ENCODE measurements at regions not wholly inside any gene's neighbourhood (a gene's known extent, or its start where the extent isn't known, plus 50 kb on each side); places are given as distances from the start of the nearest gene placed in this dataset.

GRCh38 chrX:35675151-35675550 lies 123.0 kb upstream of the MAGEB16 start (continued):
- TF ChIP-seq PRDM6 (tag by site-specific recombination; IDR thresholded peaks at IDR 0.05) (no peak), MEIS1 (CRISPR knock-in tag; IDR thresholded peaks at IDR 0.05; ENCODE audit: borderline replicate concordance) (no peak), ZNF211 (tag by site-specific recombination; IDR thresholded peaks at IDR 0.05; ENCODE audit: low read depth) (no peak), MYNN (tag by site-specific recombination; IDR thresholded peaks at IDR 0.05; ENCODE audit: borderline replicate concordance) (no peak), ZSCAN16 (tag by site-specific recombination; IDR thresholded peaks at IDR 0.05) (no peak), ZNF394 (tag by site-specific recombination; IDR thresholded peaks at IDR 0.05; ENCODE audit: borderline replicate concordance) (no peak), ZNF791 (tag by site-specific recombination; IDR thresholded peaks at IDR 0.05) (no peak), ZNF24 (tag by site-specific recombination; IDR thresholded peaks at IDR 0.05) (no peak), SCRT2 (tag by site-specific recombination; IDR thresholded peaks at IDR 0.05) (no peak), ZNF624 (tag by site-specific recombination; IDR thresholded peaks at IDR 0.05) (no peak), ZNF169 (tag by site-specific recombination; IDR thresholded peaks at IDR 0.05) (no peak)

- Histone ChIP-seq H3K27ac (ENCODE audit: extremely low read depth, low read depth, low read length) (no peak overlapping the region), H3K4me1 (ENCODE audit: control insufficient read depth, insufficient read depth, low read length) (no peaks in the 10 kb centered on the region), H3K4me3 (ENCODE audit: low read depth, low read length) (no peak overlapping the region), H3K36me3 (ENCODE audit: control insufficient read depth in 2 of 2, insufficient read depth in 1 of 2, low read length in 2 of 2) (no peaks in the 10 kb centered on the region), H3K9me3 (ENCODE audit: control insufficient read depth, insufficient read depth, low read depth, low read length) (no peaks in the 10 kb centered on the region)
- POLR2A ChIA-PET, result no interaction called here
- TF ChIP-seq ZNF560 (tag by site-specific recombination; IDR thresholded peaks at IDR 0.05; ENCODE audit: borderline replicate concordance) (no peak), ZBTB48 (tag by site-specific recombination; IDR thresholded peaks at IDR 0.05) (no peak), YY1 (tag by site-specific recombination; IDR thresholded peaks at IDR 0.05) (no peak), ZNF121 (tag by site-specific recombination; IDR thresholded peaks at IDR 0.05) (no peak), ZNF600 (tag by site-specific recombination; IDR thresholded peaks at IDR 0.05) (no peak), EGR2 (tag by site-specific recombination; IDR thresholded peaks at IDR 0.05; ENCODE audit: low read depth) (no peak), GLIS1 (tag by site-specific recombination; IDR thresholded peaks at IDR 0.05) (no peak), PRDM2 (tag by site-specific recombination; IDR thresholded peaks at IDR 0.05; ENCODE audit: borderline replicate concordance) (no peak), ZSCAN30 (tag by site-specific recombination; IDR thresholded peaks at IDR 0.05) (no peak), ZNF792 (tag by site-specific recombination; IDR thresholded peaks at IDR 0.05) (no peak)
- TF ChIP-seq, protein P1, sequence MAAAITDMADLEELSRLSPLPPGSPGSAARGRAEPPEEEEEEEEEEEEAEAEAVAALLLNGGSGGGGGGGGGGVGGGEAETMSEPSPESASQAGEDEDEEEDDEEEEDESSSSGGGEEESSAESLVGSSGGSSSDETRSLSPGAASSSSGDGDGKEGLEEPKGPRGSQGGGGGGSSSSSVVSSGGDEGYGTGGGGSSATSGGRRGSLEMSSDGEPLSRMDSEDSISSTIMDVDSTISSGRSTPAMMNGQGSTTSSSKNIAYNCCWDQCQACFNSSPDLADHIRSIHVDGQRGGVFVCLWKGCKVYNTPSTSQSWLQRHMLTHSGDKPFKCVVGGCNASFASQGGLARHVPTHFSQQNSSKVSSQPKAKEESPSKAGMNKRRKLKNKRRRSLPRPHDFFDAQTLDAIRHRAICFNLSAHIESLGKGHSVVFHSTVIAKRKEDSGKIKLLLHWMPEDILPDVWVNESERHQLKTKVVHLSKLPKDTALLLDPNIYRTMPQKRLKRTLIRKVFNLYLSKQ (tag by site-specific recombination; IDR thresholded peaks at IDR 0.05; ENCODE audit: borderline replicate concordance), result no peak
- CTCF ChIA-PET, result no interaction called here
Observed at GRCh38 chrX:35680940-35681346, 117.2 kb upstream of the MAGEB16 start.

Data from HEK293 (cell line).